IMR-90 (cell line): ENCODE measurements at regions not wholly inside any gene's neighbourhood (a gene's known extent, or its start where the extent isn't known, plus 50 kb on each side); places are given as distances from the start of the nearest gene placed in this dataset.

Experiments
- ATAC-seq: fragments of 200-7000 bp; cut with Tn5 transposase; 2 replicates; pipeline ENCODE4 v1.9.1; 2020; ENCODE audit warnings: low read depth, mild to moderate bottlenecking, moderate library complexity
- BruUV-seq: library from RNA; stranded (reverse); fragments of 400-500 nt; replicated peaks from 2 replicates; lab custom pipeline; 2021; lab: Mats Ljungman, UMichigan
- CTCF ChIA-PET: fragments of 300-600 bp; formaldehyde crosslinking; extraction: SDS; loops from one replicate; lab custom pipeline; 2021; ENCODE audit warnings: antibody characterized with exemption; lab: Yijun Ruan, JAX
- POLR2A ChIA-PET: fragments of 300-600 bp; sonication (Branson Sonifier 250); formaldehyde crosslinking; loops from one replicate; lab custom pipeline; 2022; ENCODE audit warnings: antibody characterized with exemption; ENCODE audit not compliant: unreplicated experiment; lab: Charles Lee
- DNase-seq: peaks from one replicate; pipeline ENCODE4 v3.0.0; 2013
- H2AFZ ChIP-seq: replicated peaks from 2 replicates; pipeline ENCODE3; 2013; ENCODE audit warnings: low read length, mild to moderate bottlenecking; ENCODE audit not compliant: poor library complexity
- H2AK5ac ChIP-seq: 2 replicates; pipeline ENCODE4 v1.6.1; 2013; ENCODE audit warnings: low read depth, low read length, inconsistent platforms
- H2AK9ac ChIP-seq: replicated peaks from 2 replicates; pipeline ENCODE3; 2013; ENCODE audit warnings: mild to moderate bottlenecking, low read depth, low read length, moderate library complexity; ENCODE audit not compliant: poor library complexity
- H2BK120ac ChIP-seq: 2 replicates; pipeline ENCODE4 v1.6.1; 2013; ENCODE audit warnings: low read depth, low read length, inconsistent platforms
- H2BK15ac ChIP-seq: 3 replicates; pipeline ENCODE4 v1.6.1; 2013; ENCODE audit warnings: low read depth, low read length, inconsistent platforms
- H2BK20ac ChIP-seq: 2 replicates; pipeline ENCODE4 v1.6.1; 2013; ENCODE audit warnings: low read depth, mild to moderate bottlenecking, inconsistent platforms, low read length, moderate library complexity
- H2BK5ac ChIP-seq: 2 replicates; pipeline ENCODE4 v1.6.1; 2013; ENCODE audit warnings: mild to moderate bottlenecking, low read depth, low read length, inconsistent platforms; ENCODE audit not compliant: poor library complexity, severe bottlenecking
- H3K14ac ChIP-seq: replicated peaks from 2 replicates; pipeline ENCODE4 v1.6.1; 2013; ENCODE audit warnings: low read depth, low read length, inconsistent platforms
- H3K18ac ChIP-seq: 2 replicates; pipeline ENCODE4 v1.6.1; 2013; ENCODE audit warnings: low read depth, low read length, control low read depth
- H3K23ac ChIP-seq: 2 replicates; pipeline ENCODE4 v1.6.1; 2013; ENCODE audit warnings: low read depth, low read length, inconsistent platforms
- H3K27ac ChIP-seq: 2 replicates; pipeline ENCODE4 v1.5.1; 2013; ENCODE audit warnings: mild to moderate bottlenecking, control low read depth, low read length; ENCODE audit not compliant: insufficient read depth
- H3K27me3 ChIP-seq: 2 replicates; pipeline ENCODE4 v1.6.1; 2013; ENCODE audit warnings: low read length; ENCODE audit not compliant: control insufficient read depth, insufficient read depth
- H3K36me3 ChIP-seq: 2 replicates; pipeline ENCODE4 v1.6.1; 2013; ENCODE audit warnings: low read length, mixed read lengths; ENCODE audit not compliant: control insufficient read depth, insufficient read depth
- H3K4ac ChIP-seq: 2 replicates; pipeline ENCODE4 v1.6.1; 2013; ENCODE audit warnings: low read depth, low read length, inconsistent platforms
- H3K4me1 ChIP-seq: 2 replicates; pipeline ENCODE4 v1.6.1; 2013; ENCODE audit warnings: low read length, mixed read lengths; ENCODE audit not compliant: control insufficient read depth, insufficient read depth
- H3K4me2 ChIP-seq: 2 replicates; pipeline ENCODE4 v1.6.1; 2013; ENCODE audit warnings: low read depth, mild to moderate bottlenecking, control low read depth, low read length, moderate library complexity
- H3K4me3 ChIP-seq: 2 replicates; pipeline ENCODE4 v1.5.1; 2013; ENCODE audit warnings: low read depth, mild to moderate bottlenecking, control low read depth, low read length, moderate library complexity; ENCODE audit not compliant: insufficient read depth
- H3K56ac ChIP-seq: 2 replicates; pipeline ENCODE4 v1.6.1; 2013; ENCODE audit warnings: low read length, inconsistent platforms; ENCODE audit not compliant: insufficient read depth; ENCODE audit errors: extremely low read depth
- H3K79me1 ChIP-seq, 2 experiments: 2 replicates each; pipeline ENCODE4 v1.6.1; 2013; ENCODE audit warnings: low read length in 2 of 2, inconsistent platforms in 1 of 2, low read depth in 1 of 2
- H3K9ac ChIP-seq: 2 replicates; pipeline ENCODE4 v1.6.1; 2013; ENCODE audit warnings: low read depth, low read length, control low read depth
- H3K9me1 ChIP-seq: 2 replicates; pipeline ENCODE4 v1.6.1; 2013; ENCODE audit warnings: low read length, inconsistent platforms; ENCODE audit not compliant: insufficient read depth
- H3K9me3 ChIP-seq: 2 replicates; pipeline ENCODE4 v1.6.1; 2013; ENCODE audit warnings: low read length; ENCODE audit not compliant: control insufficient read depth, insufficient read depth
- H4K20me1 ChIP-seq: 2 replicates; pipeline ENCODE4 v1.6.1; 2013; ENCODE audit warnings: low read length, inconsistent platforms; ENCODE audit not compliant: insufficient read depth
- H4K5ac ChIP-seq: 2 replicates; pipeline ENCODE4 v1.6.1; 2013; ENCODE audit warnings: mild to moderate bottlenecking, low read depth, low read length, control low read depth
- H4K8ac ChIP-seq, 2 experiments: 2 replicates each; pipeline ENCODE4 v1.6.1; 2013; ENCODE audit warnings: low read depth in 2 of 2, low read length in 2 of 2, control low read depth in 1 of 2, inconsistent platforms in 1 of 2
- H4K91ac ChIP-seq: 2 replicates; pipeline ENCODE4 v1.6.1; 2013; ENCODE audit warnings: low read depth, low read length, inconsistent platforms; ENCODE audit not compliant: insufficient read depth
- BHLHE40 ChIP-seq: fragments of 150-350 bp; IDR thresholded peaks from 2 replicates; pipeline ENCODE4 v1.6.1; 2016; ENCODE audit warnings: mild to moderate bottlenecking, low read depth, low read length
- CEBPB ChIP-seq: IDR thresholded peaks from 2 replicates; pipeline ENCODE4 v1.6.1; 2012; ENCODE audit warnings: low read depth, low read length, improper control_type of control experiment
- CTCF ChIP-seq: conservative IDR thresholded peaks from 2 replicates; pipeline ENCODE4 v1.5.1; 2012; ENCODE audit warnings: mild to moderate bottlenecking, low read depth, low read length, improper control_type of control experiment
- ELK1 ChIP-seq: fragments of 150-350 bp; IDR thresholded peaks from 2 replicates; pipeline ENCODE4 v1.6.1; 2016; ENCODE audit warnings: low read depth, mild to moderate bottlenecking, low read length, moderate library complexity, borderline replicate concordance
- FOS ChIP-seq: fragments of 150-350 bp; IDR thresholded peaks from 2 replicates; pipeline ENCODE4 v1.6.1; 2016; ENCODE audit warnings: low read depth, low read length
- MAZ ChIP-seq: IDR thresholded peaks from 2 replicates; pipeline ENCODE4 v1.6.1; 2012; ENCODE audit warnings: low read depth, mild to moderate bottlenecking, low read length, improper control_type of control experiment, moderate library complexity, borderline replicate concordance
- MXI1 ChIP-seq: IDR thresholded peaks from 2 replicates; pipeline ENCODE4 v1.6.1; 2012; ENCODE audit warnings: low read depth, mild to moderate bottlenecking, low read length, moderate library complexity, borderline replicate concordance
- NFE2L2 ChIP-seq: fragments of 150-350 bp; IDR thresholded peaks from 2 replicates; pipeline ENCODE4 v1.6.1; 2016; ENCODE audit warnings: low read depth, mild to moderate bottlenecking, low read length
- RAD21 ChIP-seq: IDR thresholded peaks from 2 replicates; pipeline ENCODE4 v1.6.1; 2012; ENCODE audit warnings: low read length, improper control_type of control experiment
- RCOR1 ChIP-seq: IDR thresholded peaks from 2 replicates; pipeline ENCODE4 v1.6.1; 2012; ENCODE audit warnings: mild to moderate bottlenecking, low read length, improper control_type of control experiment; ENCODE audit not compliant: insufficient replicate concordance
- RFX5 ChIP-seq: IDR thresholded peaks from 2 replicates; pipeline ENCODE4 v1.8.0; 2012; ENCODE audit warnings: low read depth, mild to moderate bottlenecking, low read length, moderate library complexity
- USF2 ChIP-seq: fragments of 150-350 bp; IDR thresholded peaks from 2 replicates; pipeline ENCODE4 v1.6.1; 2017; ENCODE audit warnings: mild to moderate bottlenecking, antibody characterized with exemption, low read length, low read depth
- WGBS, 2 experiments: methylation state at CpG; one replicate each; pipeline versions ENCODE4 v1.1.5 to v1.1.7; 2013; ENCODE audit warnings: missing lambda C conversion rate in 2 of 2; ENCODE audit not compliant: insufficient read length in 1 of 2; ENCODE audit errors: extremely low coverage in 2 of 2; 5-methylcytosine and 5-hydroxymethylcytosine counted together
- dilution Hi-C: fragments of 300-500 bp; cut with HindIII; formaldehyde crosslinking; loops from one replicate; pipeline ENCODE4 v1.14.3; 2018; ENCODE audit warnings: low sequenced_read_pairs; ENCODE audit not compliant: unreplicated experiment
- in situ Hi-C: fragments of 300-500 bp; cut with MboI; formaldehyde crosslinking; loops from 3 replicates; pipeline ENCODE4 v1.14.3; 2019; ENCODE audit warnings: low sequenced_read_pairs, inconsistent platforms, mixed read lengths
- intact Hi-C: fragments of 100-400 bp; cut with micrococcal nuclease; formaldehyde crosslinking; loops from 2 replicates; pipeline ENCODE4 v1.10.0; 2022

GRCh38 chr7:26005683-26006410 lies 146.2 kb upstream of the NFE2L3 start:
- Histone ChIP-seq H3K9me3 (no peaks in the 10 kb centered on the region), H3K36me3 (no peaks in the 10 kb centered on the region), H3K27ac (no peak overlapping the region), H3K23ac (no peak overlapping the region), H2BK15ac (no peak overlapping the region), H2BK120ac (no peak overlapping the region), H3K4me3 (no peak overlapping the region), H3K79me1 (no peaks in the 10 kb centered on the region), H4K20me1 (no peaks in the 10 kb centered on the region), H2BK5ac (no peak overlapping the region), H3K4me2 (no peak overlapping the region), H3K27me3 (no peaks in the 10 kb centered on the region), H4K5ac (no peak overlapping the region), H2BK20ac (no peak overlapping the region), H3K9me1 (no peaks in the 10 kb centered on the region), H3K14ac (no peak overlapping the region), H3K4ac (no peak overlapping the region), H4K8ac (no peak overlapping the region), H4K91ac (no peak overlapping the region), H2AK9ac (no peak overlapping the region), H2AK5ac (no peak overlapping the region), H3K9ac (no peak overlapping the region), H3K4me1 (no peaks in the 10 kb centered on the region), H3K56ac (no peak overlapping the region), H2AFZ (no peak overlapping the region), H3K18ac (no peak overlapping the region)
- TF ChIP-seq USF2 (no peak), MAZ (no peak), RCOR1 (no peak), CEBPB (no peak), BHLHE40 (no peak), NFE2L2 (no peak), ELK1 (no peak), CTCF (no peak), MXI1 (no peak), FOS (no peak), RAD21 (no peak), RFX5 (no peak)
- intact Hi-C loops (no loop called here), in situ Hi-C loops (no loop called here), dilution Hi-C loops (no loop called here)
- DNase-seq, result no peak
- WGBS, 2 experiments, result no CpG with 5 or more reads among the region's 12 CpGs
- ATAC-seq, result no peak
- BruUV-seq, result no TSS peak
- POLR2A ChIA-PET, result no interaction called here
- CTCF ChIA-PET, result no interaction called here
